Activated CD4-positive, alpha-beta T cell treated with anti-CD3 and anti-CD28 coated beads, Interleukin-2, amount 10 ng/mL, durations not matched to agents 7 days and 5 days (primary cell): ENCODE measurements at regions not wholly inside any gene's neighbourhood (a gene's known extent, or its start where the extent isn't known, plus 50 kb on each side); places are given as distances from the start of the nearest gene placed in this dataset.

ENCODE experiments used
- CTCF ChIA-PET: fragments of 350-600 bp; sonication (Branson Sonifier 250); formaldehyde crosslinking; loops from one replicate; lab custom pipeline; 2021; ENCODE audit warnings: antibody characterized with exemption; lab: Charles Lee
- POLR2A ChIA-PET: fragments of 350-600 bp; sonication (Branson Sonifier 250); formaldehyde crosslinking; loops from one replicate; lab custom pipeline; 2021; ENCODE audit warnings: antibody characterized with exemption; lab: Charles Lee
- DNase-seq: peaks from one replicate; pipeline ENCODE4 v3.0.0-alpha.2; 2020
- H3K27ac Mint-ChIP-seq: one replicate; pipeline ENCODE4 v1.8.0; 2021; ENCODE audit warnings: mild to moderate bottlenecking, moderate library complexity, mixed read lengths
- H3K27me3 Mint-ChIP-seq: one replicate; pipeline ENCODE4 v1.8.0; 2021; ENCODE audit warnings: mixed read lengths
- H3K36me3 Mint-ChIP-seq: one replicate; pipeline ENCODE4 v1.8.0; 2021; ENCODE audit warnings: low read depth, mixed read lengths
- H3K4me1 Mint-ChIP-seq: one replicate; pipeline ENCODE4 v1.8.0; 2021; ENCODE audit warnings: mixed read lengths
- H3K4me3 Mint-ChIP-seq: one replicate; pipeline ENCODE4 v1.8.0; 2021; ENCODE audit warnings: mild to moderate bottlenecking, moderate library complexity, mixed read lengths
- H3K9me3 Mint-ChIP-seq: one replicate; pipeline ENCODE4 v1.8.0; 2021; ENCODE audit warnings: mixed read lengths

DNA sequence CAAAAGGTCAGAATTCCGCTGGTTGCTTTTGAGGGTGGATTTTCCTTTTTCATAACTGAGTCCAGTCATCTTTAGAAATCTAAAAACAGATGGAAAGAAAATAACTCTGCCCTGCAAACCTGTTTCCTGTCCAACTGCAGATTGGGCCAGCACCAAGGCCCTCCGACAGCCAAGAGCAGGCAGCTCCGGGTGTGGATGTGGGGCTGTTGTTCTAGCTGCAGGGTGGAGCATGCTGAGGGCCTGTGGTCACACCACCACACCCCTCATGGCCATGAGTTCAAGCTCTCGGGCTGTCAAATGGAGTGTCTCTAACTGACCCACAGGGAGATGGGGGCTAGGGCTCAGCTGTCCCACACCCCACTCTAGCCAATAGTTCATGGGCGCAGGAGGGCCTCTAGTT, 69.3 kb upstream of the BZW1 start:
- ChIA-PET POLR2A (no interaction called here), CTCF (interaction anchor here (1.2 to 1.4 kb wide), 2 partner anchors 19 to 29 kb away, joined by 3 read pairs; no protein-coding TSS in a partner anchor)
- Mint-ChIP-seq H3K27me3 (peaks cover 5% of the 10 kb centered on the region), H3K4me1 (no peaks in the 10 kb centered on the region), H3K27ac (no peak overlapping the region), H3K4me3 (no peak overlapping the region), H3K36me3 (no peaks in the 10 kb centered on the region), H3K9me3 (no peaks in the 10 kb centered on the region)
- DNase-seq = no peak

DNA sequence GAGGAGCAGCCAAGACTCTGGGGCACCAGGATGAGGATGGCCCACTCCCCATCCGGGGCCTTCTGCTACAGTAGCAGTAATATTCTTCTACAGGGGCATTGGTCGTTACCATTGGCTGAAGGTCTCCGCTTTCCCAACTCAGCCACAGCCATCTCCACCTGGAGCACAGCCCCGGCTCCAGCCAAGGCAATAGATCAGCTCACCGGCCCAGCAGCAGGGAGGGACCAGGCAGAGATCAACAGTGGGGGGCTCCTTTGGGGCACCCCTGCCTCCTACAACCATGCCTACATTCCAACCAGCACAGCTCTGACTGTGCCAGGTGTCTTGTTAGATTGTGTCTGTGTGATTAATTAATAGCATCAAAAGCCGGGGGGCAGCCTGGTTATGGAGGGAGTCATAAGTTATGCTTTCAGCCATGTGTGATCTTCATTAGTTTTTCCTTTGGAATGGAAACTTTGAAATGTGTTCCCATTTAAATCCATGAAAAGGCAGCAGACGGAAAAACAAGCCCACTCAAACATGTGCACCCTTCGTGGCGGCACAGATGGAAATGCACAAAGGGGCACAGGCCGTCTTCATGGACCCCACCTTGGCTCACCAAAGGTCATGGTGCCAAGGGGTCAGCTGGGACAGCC, 68.6 kb upstream of the BZW1 start:
- no peaks in the 10 kb centered on the region for H3K9me3 Mint-ChIP-seq
- H3K27me3 Mint-ChIP-seq = peaks cover 5% of the 10 kb centered on the region
- H3K4me1 Mint-ChIP-seq = no peaks in the 10 kb centered on the region
- H3K36me3 Mint-ChIP-seq = no peaks in the 10 kb centered on the region
- no peak for DNase-seq
- POLR2A ChIA-PET = no interaction called here
- H3K4me3 Mint-ChIP-seq = no peak overlapping the region
- CTCF ChIA-PET = interaction anchor here (0.7 to 3.0 kb wide), 4 partner anchors 14 to 428 kb away, joined by 3 to 6 read pairs (median 4); no protein-coding TSS in a partner anchor
- H3K27ac Mint-ChIP-seq = no peak overlapping the region

DNA sequence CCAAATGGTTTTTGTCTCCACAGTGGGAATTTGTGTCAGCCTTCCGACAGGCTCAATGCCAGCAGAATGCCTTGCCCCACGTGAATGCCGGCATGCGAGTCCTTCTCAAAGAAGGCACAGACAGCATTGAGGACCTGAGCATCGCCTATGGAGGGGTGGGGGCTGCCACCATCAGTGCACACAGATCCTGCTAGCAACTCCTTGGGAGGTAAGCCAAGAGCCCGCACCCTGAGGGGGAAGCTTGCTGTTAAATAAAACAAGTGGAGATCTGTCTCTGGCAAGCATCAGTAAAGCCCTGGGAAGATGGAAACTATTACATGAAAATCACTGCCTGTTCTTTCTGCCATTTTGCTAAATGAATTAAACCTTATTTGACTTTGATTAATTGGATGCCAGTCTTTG, 67.5 kb upstream of the BZW1 start:
- H3K36me3 Mint-ChIP-seq = no peaks in the 10 kb centered on the region
- no peak overlapping the region for H3K27ac Mint-ChIP-seq
- no peak overlapping the region for H3K4me3 Mint-ChIP-seq
- H3K27me3 Mint-ChIP-seq = peaks cover 5% of the 10 kb centered on the region
- ChIA-PET POLR2A (no interaction called here), CTCF (interaction anchor here (0.9 to 3.0 kb wide), 2 partner anchors 13 to 14 kb away, joined by 3 to 6 read pairs; no protein-coding TSS in a partner anchor)
- H3K4me1 Mint-ChIP-seq = no peaks in the 10 kb centered on the region
- H3K9me3 Mint-ChIP-seq = no peaks in the 10 kb centered on the region
- DNase-seq = no peak

DNA sequence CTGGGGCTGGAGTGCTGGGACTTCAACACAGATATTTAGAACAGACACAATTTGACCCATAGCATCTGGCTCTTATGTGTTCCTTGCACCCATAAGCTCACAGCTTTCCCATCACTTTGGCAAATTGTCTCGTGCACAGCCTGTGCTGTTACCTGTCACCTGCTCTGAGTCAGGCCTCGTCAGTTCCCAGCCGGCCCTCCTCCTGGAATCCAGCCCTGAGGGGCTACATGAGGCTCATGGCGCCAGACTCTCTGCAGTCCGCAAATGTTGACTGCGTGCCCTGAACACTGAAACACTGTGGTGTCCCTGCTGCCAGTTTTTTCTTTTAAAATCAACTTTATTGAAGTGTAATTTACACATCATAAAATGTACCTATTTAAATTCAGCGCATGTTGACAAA, 65.4 kb upstream of the BZW1 start:
- no peaks in the 10 kb centered on the region for H3K9me3 Mint-ChIP-seq
- no peaks in the 10 kb centered on the region for H3K36me3 Mint-ChIP-seq
- no peaks in the 10 kb centered on the region for H3K27me3 Mint-ChIP-seq
- DNase-seq = no peak
- H3K4me3 Mint-ChIP-seq = no peak overlapping the region
- H3K4me1 Mint-ChIP-seq = no peaks in the 10 kb centered on the region
- no peak overlapping the region for H3K27ac Mint-ChIP-seq
- ChIA-PET CTCF (interaction anchor here (1.0 to 3.0 kb wide), 4 partner anchors 10 to 27 kb away, joined by 3 to 6 read pairs (median 4); no protein-coding TSS in a partner anchor), POLR2A (no interaction called here)

DNA sequence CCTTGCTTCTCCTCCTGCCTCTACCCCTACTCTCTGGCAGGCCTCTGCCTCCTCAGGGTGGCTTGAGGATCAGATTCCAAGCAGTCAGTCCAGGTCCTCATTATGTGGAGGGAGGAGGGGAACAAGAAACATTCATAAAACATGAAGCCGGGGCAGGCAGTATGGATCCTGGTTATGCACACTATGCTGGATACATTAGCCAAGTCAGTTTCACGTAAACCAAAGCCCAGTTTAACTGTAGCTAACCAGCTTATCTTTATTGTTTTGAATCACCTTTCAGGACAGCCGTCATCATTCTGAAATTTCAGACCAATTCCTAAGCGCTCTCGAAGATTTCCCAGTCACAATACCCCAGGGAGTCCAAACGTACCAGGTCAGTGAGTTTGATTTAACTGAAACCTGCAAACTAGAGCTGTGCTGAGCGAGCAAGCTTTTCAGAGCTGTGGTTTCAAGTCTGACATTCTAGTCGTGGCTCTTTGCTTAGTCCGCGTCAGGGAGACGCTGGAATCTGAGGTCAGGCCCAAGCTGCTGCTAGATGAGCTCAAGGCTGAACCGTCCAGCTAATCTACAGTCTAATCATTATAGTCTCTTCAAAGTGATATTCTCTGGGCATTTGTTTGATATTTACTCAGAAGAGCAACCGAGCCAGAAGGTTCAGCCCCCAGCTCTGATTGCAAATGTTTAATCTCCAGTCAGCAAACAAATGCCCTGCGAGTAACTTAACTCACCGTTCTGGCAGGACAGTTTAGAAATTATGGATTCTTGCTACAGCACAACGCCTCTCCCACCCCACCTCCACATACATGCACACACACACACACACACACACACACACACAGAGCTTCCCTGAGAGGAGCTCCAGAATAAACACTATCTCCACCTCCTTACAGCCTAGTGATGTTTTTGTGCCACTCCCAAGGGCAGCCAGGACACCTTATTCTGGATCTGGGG, 63.8 kb upstream of the BZW1 start:
- Mint-ChIP-seq H3K9me3 (no peaks in the 10 kb centered on the region), H3K27ac (no peak overlapping the region), H3K4me1 (no peaks in the 10 kb centered on the region), H3K27me3 (peaks cover 7% of the 10 kb centered on the region), H3K4me3 (no peak overlapping the region), H3K36me3 (no peaks in the 10 kb centered on the region)
- ChIA-PET CTCF (interaction anchor here (0.6 to 2.3 kb wide), 7 partner anchors 14 to 791 kb away, joined by 3 to 5 read pairs (median 4); no protein-coding TSS in a partner anchor), POLR2A (no interaction called here)
- no peak for DNase-seq

DNA sequence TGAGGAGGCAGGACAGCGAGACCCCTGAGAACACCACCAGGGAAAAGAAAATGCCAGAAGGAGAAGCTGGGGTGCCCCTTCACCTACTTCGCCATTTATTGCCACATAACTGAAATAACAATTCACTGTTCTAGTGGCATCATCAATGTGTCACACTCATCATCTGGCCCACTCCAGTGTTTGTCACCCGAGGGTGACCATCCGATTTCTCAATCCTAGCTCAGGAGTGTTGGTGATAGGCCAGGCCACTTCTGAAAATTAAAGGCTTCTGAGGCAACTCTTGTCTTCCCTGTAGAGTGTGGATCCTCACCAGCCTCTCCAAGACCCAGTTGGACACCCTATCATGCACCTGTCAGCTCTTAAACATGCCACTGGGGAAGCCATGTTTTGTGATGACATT, 62.9 kb upstream of the BZW1 start:
- ChIA-PET CTCF (interaction anchor here (1.3 to 2.3 kb wide), 5 partner anchors 13 to 18 kb away, joined by 3 to 6 read pairs (median 5); no protein-coding TSS in a partner anchor), POLR2A (no interaction called here)
- Mint-ChIP-seq H3K36me3 (no peaks in the 10 kb centered on the region), H3K4me3 (no peak overlapping the region), H3K4me1 (no peaks in the 10 kb centered on the region), H3K27me3 (peaks cover 10% of the 10 kb centered on the region), H3K27ac (no peak overlapping the region), H3K9me3 (no peaks in the 10 kb centered on the region)
- DNase-seq = no peak

DNA sequence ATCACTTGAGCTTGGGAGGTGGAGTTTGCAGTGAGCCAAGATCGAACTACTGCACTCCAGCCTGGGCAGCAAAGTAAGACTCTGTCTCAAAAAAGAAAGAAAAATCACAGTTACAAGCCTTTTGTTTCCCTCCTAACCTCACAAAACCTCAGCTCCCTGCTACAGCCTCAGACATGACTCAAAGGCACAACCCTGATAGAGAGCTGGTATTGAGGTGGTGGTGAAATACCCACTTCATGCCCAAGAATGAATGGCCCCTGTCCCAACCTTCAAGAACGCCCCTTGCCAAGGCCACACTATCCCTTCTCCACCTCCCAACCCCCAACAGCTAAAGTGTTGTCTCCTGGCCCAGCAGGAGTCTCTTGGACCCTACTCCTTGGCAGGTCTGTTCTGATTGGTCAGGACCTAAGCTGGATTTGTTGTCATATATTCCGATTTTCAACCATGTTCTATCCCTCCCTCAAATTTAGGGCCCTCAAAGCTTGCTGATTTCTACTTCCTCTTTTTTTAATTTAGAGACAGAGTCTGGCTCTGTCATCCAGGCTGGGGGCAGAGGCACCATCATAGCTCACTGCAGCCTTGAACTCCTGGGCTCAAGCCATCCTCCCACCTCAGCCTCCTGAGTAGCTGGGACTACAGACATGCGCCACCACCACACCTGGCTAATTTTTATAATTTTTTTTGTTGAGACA, 61.9 kb upstream of the BZW1 start:
- ChIA-PET CTCF (interaction anchor here (1.3 to 1.7 kb wide), 2 partner anchors 12 to 15 kb away, joined by 4 to 6 read pairs; no protein-coding TSS in a partner anchor), POLR2A (no interaction called here)
- no peak for DNase-seq
- no peak overlapping the region for H3K27ac Mint-ChIP-seq
- no peaks in the 10 kb centered on the region for H3K9me3 Mint-ChIP-seq
- H3K4me1 Mint-ChIP-seq = no peaks in the 10 kb centered on the region
- H3K36me3 Mint-ChIP-seq = no peaks in the 10 kb centered on the region
- no peak overlapping the region for H3K4me3 Mint-ChIP-seq
- H3K27me3 Mint-ChIP-seq = peaks cover 14% of the 10 kb centered on the region

DNA sequence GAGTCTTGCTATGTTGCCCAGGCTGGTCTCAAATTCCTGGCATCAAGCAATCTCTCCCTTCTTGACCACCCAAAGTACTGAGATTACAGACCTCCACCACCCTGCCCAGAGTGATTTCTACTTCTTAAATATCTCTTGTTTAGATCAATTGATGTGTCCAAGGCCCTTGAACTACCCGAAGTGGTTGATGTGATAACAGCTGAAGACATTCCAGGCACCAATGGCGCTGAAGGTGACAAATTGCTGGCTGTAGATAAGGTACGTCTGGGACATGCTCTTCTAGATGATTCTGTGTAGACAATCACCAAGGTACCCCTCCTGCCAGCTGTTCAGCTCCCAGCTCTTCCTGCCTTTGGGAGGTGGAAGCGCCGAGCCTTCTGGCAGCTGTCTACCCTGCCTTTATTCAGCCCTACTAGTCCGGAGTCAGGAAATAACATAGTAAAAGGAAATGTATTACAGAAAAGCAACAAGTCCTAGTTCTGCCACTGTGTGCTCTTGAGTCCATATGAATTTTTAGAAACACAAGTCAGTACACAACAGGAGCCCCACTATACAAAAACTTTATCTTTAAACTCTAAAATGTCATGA, 61.3 kb upstream of the BZW1 start:
- H3K4me1 Mint-ChIP-seq = no peaks in the 10 kb centered on the region
- no peak overlapping the region for H3K4me3 Mint-ChIP-seq
- CTCF ChIA-PET = interaction anchor here (0.9 to 1.7 kb wide), 3 partner anchors 11 to 15 kb away, joined by 3 to 6 read pairs (median 4); no protein-coding TSS in a partner anchor
- no peak for DNase-seq
- no peak overlapping the region for H3K27ac Mint-ChIP-seq
- H3K36me3 Mint-ChIP-seq = no peaks in the 10 kb centered on the region
- no peaks in the 10 kb centered on the region for H3K9me3 Mint-ChIP-seq
- H3K27me3 Mint-ChIP-seq = peaks cover 14% of the 10 kb centered on the region
- POLR2A ChIA-PET = no interaction called here

DNA sequence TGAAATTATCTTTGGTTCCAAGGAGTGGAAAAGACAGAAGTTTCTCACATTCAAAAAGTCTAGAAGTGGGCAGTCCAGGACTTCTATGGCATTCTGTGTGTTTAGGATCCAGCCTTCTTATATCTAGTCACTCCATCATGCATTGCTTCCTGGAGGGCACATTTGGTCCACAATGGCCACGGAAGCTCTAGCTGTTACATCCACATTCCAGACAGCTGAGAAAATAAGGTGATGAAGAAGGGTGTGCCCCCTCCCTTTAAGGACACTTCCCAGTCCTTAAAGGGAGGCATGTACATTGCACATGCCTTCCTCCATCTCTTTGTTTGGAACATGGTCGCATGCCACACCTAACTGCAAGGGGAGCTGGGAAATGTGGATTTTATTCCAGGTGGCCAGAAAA, 59.9 kb upstream of the BZW1 start:
- CTCF ChIA-PET = interaction anchor here (1.0 kb wide), 1 partner anchor 15 kb away, joined by 3 read pairs; no protein-coding TSS in a partner anchor
- POLR2A ChIA-PET = no interaction called here
- Mint-ChIP-seq H3K9me3 (no peaks in the 10 kb centered on the region), H3K27ac (no peak overlapping the region), H3K4me3 (no peak overlapping the region), H3K4me1 (no peaks in the 10 kb centered on the region), H3K27me3 (peaks cover 14% of the 10 kb centered on the region), H3K36me3 (no peaks in the 10 kb centered on the region)
- no peak for DNase-seq

DNA sequence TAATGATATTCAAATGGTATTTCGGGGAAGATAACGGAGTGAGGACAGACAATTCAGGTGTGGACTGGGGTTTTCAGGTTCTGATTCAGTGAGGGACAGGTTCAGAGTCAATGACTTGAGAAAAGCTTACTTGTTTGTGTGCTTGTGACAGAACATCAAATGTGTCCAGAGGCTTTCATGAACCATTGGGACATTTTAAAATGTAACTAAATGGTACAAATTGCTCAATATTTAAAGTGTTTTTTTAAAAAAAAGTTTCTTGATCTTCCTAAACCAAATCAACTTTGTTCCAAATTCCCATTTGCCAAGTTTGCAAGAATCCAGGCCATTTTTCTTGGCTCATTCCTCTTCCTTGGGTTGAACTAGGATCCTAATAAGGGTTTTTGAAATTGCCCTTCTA, 59.4 kb upstream of the BZW1 start:
- DNase-seq = no peak
- ChIA-PET POLR2A (no interaction called here), CTCF (no interaction called here)
- Mint-ChIP-seq H3K4me1 (no peaks in the 10 kb centered on the region), H3K9me3 (no peaks in the 10 kb centered on the region), H3K27me3 (peaks cover 14% of the 10 kb centered on the region), H3K27ac (no peak overlapping the region), H3K4me3 (no peak overlapping the region), H3K36me3 (no peaks in the 10 kb centered on the region)

DNA sequence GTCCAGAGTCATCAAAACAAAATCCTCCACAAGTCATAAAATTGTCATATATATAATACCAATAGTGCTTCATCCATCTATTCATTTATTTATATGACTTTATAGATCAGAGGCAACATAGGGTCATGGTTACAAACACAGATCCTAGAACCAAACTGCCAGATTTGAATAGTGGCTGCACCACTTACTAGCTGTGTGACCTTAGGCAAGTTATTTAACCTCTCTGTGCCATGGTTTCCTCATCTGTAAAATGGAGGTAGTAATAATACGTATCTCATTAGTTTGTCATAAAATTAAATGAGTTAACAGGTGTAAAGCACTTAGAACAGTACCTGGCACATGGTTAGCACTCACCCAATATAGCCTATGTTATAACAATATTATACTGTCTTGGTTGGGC, 58.9 kb upstream of the BZW1 start:
- no peak overlapping the region for H3K27ac Mint-ChIP-seq

More for the DNA sequence above, 58.9 kb upstream of the BZW1 start:
- Mint-ChIP-seq H3K4me3 (no peak overlapping the region), H3K27me3 (peaks cover 14% of the 10 kb centered on the region), H3K4me1 (no peaks in the 10 kb centered on the region), H3K36me3 (no peaks in the 10 kb centered on the region), H3K9me3 (no peaks in the 10 kb centered on the region)
- DNase-seq = no peak
- ChIA-PET POLR2A (no interaction called here), CTCF (interaction anchor here (1.1 kb wide), 1 partner anchor 40 kb away, joined by 3 read pairs; no protein-coding TSS in a partner anchor)
